Panc1 (cell line): ENCODE measurements at regions not wholly inside any gene's neighbourhood (a gene's known extent, or its start where the extent isn't known, plus 50 kb on each side); places are given as distances from the start of the nearest gene placed in this dataset.

ENCODE experiments used
- ATAC-seq: fragments of 200-7000 bp; cut with Tn5 transposase; 2 replicates; pipeline ENCODE4 v1.9.1; 2020; ENCODE audit warnings: mild to moderate bottlenecking, moderate library complexity
- BruUV-seq: library from RNA; stranded (reverse); fragments of 400-500 nt; replicated peaks from 2 replicates; lab custom pipeline; 2021; lab: Mats Ljungman, UMichigan
- CTCF ChIA-PET: fragments of 300-600 bp; sonication (Branson Sonifier 250); formaldehyde crosslinking; loops from one replicate; lab custom pipeline; 2022; ENCODE audit warnings: antibody characterized with exemption; lab: Charles Lee
- POLR2A ChIA-PET: fragments of 300-600 bp; sonication (Branson Sonifier 250); formaldehyde crosslinking; loops from one replicate; lab custom pipeline; 2022; ENCODE audit warnings: antibody characterized with exemption; lab: Charles Lee
- DNase-seq: peaks from one replicate; pipeline ENCODE4 v3.0.0-alpha.2; 2010; ENCODE audit warnings: low read depth, low spot score
- H3K27ac ChIP-seq: 2 replicates; pipeline ENCODE4 v1.5.1; 2011; ENCODE audit warnings: mild to moderate bottlenecking, low read length, inconsistent platforms
- H3K27me3 ChIP-seq: fragments of 200-500 bp; sonication (Bioruptor generic); 2 replicates; pipeline ENCODE4 v1.6.0; 2014; ENCODE audit warnings: low read length, inconsistent platforms; ENCODE audit not compliant: control insufficient read depth, insufficient read depth
- H3K36me3 ChIP-seq: fragments of 200-500 bp; sonication (Bioruptor generic); 2 replicates; pipeline ENCODE4 v1.5.1; 2014; ENCODE audit warnings: inconsistent platforms, mild to moderate bottlenecking, low read length, moderate library complexity; ENCODE audit not compliant: control insufficient read depth, insufficient read depth
- H3K4me1 ChIP-seq: 2 replicates; pipeline ENCODE4 v1.5.1; 2011; ENCODE audit warnings: inconsistent platforms, mild to moderate bottlenecking, low read length, moderate library complexity; ENCODE audit not compliant: control insufficient read depth, insufficient read depth
- H3K4me3 ChIP-seq, 2 experiments: 2 replicates each; pipeline ENCODE4 v1.5.1; 2011 to 2012; ENCODE audit warnings: low read depth in 2 of 2, low read length in 2 of 2, mild to moderate bottlenecking in 2 of 2, inconsistent platforms in 1 of 2, moderate library complexity in 1 of 2
- H3K9me3 ChIP-seq: fragments of 200-500 bp; sonication (Bioruptor generic); 2 replicates; pipeline ENCODE4 v1.5.1; 2014; ENCODE audit warnings: low read depth, mild to moderate bottlenecking, inconsistent platforms, low read length, moderate library complexity; ENCODE audit not compliant: control insufficient read depth, insufficient read depth
- CTCF ChIP-seq: fragments of 450-650 bp; IDR thresholded peaks from 2 replicates; pipeline ENCODE4 v1.5.1; 2017; ENCODE audit warnings: mild to moderate bottlenecking
- POLR2AphosphoS5 ChIP-seq: IDR thresholded peaks from 2 replicates; pipeline ENCODE4 v1.6.1; 2012; ENCODE audit warnings: mild to moderate bottlenecking, low read depth, low read length, moderate library complexity
- REST ChIP-seq, 2 experiments: IDR thresholded peaks; 2 replicates each; pipeline ENCODE4 v1.6.1; 2011 to 2012; ENCODE audit warnings: low read depth in 2 of 2, control low read depth in 1 of 2, low read length in 1 of 2, mild to moderate bottlenecking in 1 of 2, moderate library complexity in 1 of 2; ENCODE audit not compliant: insufficient read depth in 1 of 2
- SIN3A ChIP-seq: IDR thresholded peaks from 2 replicates; pipeline ENCODE4 v1.6.1; 2012; ENCODE audit warnings: low read depth, mild to moderate bottlenecking, low read length, moderate library complexity, borderline replicate concordance; ENCODE audit not compliant: insufficient read depth
- TCF7L2 ChIP-seq: IDR thresholded peaks from 2 replicates; pipeline ENCODE4 v1.6.1; 2011; ENCODE audit warnings: mild to moderate bottlenecking, low read depth, low read length, inconsistent platforms
- in situ Hi-C: cut with HindIII; loops from 2 replicates; pipeline ENCODE4 v1.10.0; 2016; ENCODE audit warnings: low sequenced_read_pairs, low pct_unique_long_range_greater_than_20kb
- intact Hi-C: fragments of 100-400 bp; cut with micrococcal nuclease; formaldehyde crosslinking; loops from one replicate; pipeline ENCODE4 v1.10.0; 2022; ENCODE audit not compliant: unreplicated experiment

- DNase-seq, result no peak
- Histone ChIP-seq H3K9me3 (no peaks in the 10 kb centered on the region), H3K36me3 (no peaks in the 10 kb centered on the region), H3K27me3 (no peaks in the 10 kb centered on the region), H3K27ac (no peak overlapping the region), H3K4me3 (no peak overlapping the region), H3K4me1 (no peaks in the 10 kb centered on the region)
- ATAC-seq, result no peak
- BruUV-seq, result no TSS peak
- ChIA-PET POLR2A (no interaction called here), CTCF (no interaction called here)
- in situ Hi-C loops, result no loop called here
- no peak for TF ChIP-seq CTCF
- TF ChIP-seq SIN3A, result no peak
- TF ChIP-seq REST (IDR thresholded peaks at IDR 0.05; ENCODE audit: insufficient read depth in 1 of 2, low read depth in 2 of 2, low read length in 1 of 2), result no peak
- no peak for TF ChIP-seq POLR2AphosphoS5
- no peak for TF ChIP-seq TCF7L2
- intact Hi-C loops, result no loop called here
Measured at GRCh38 chr2:134073023-134073422, 180.8 kb upstream of the MGAT5 start.

- no peaks in the 10 kb centered on the region for H3K4me1 ChIP-seq
- in situ Hi-C loops, result no loop called here
- no peak overlapping the region for H3K4me3 ChIP-seq
- TF ChIP-seq TCF7L2 (no peak), REST (IDR thresholded peaks at IDR 0.05; ENCODE audit: insufficient read depth in 1 of 2, low read depth in 2 of 2, low read length in 1 of 2) (no peak), POLR2AphosphoS5 (no peak), CTCF (no peak), SIN3A (no peak)
- intact Hi-C loops, result no loop called here
- ATAC-seq (no peak), DNase-seq (no peak)
- H3K36me3 ChIP-seq, result no peaks in the 10 kb centered on the region
- ChIA-PET CTCF (no interaction called here), POLR2A (no interaction called here)
- BruUV-seq, result no TSS peak
- no peaks in the 10 kb centered on the region; the same call in 1 of the 2 replicates for H3K27me3 ChIP-seq
- no peak overlapping the region for H3K27ac ChIP-seq
- no peaks in the 10 kb centered on the region for H3K9me3 ChIP-seq
Measured at GRCh38 chr2:134074619-134075018, 179.3 kb upstream of the MGAT5 start.
